Adrenal gland (tissue), 9 donors: ENCODE measurements at regions not wholly inside any gene's neighbourhood (a gene's known extent, or its start where the extent isn't known, plus 50 kb on each side); places are given as distances from the start of the nearest gene placed in this dataset.
A peak's percentile ranks its signal among the peaks of the same experiment; 100 is the strongest.

Experiments
- DNase-seq, 7 donors: peaks; one replicate each; pipeline ENCODE4 v3.0.0-alpha.2; 2019 to 2020
- H3K27ac ChIP-seq, 5 donors: fragments of 200-600 bp; sonication (generic) in 4 of 5; 1 replicate in 3 of 5; 2 replicates in 2 of 5; pipeline versions ENCODE4 v1.5.1 to v1.8.0; 2016 to 2020; ENCODE audit warnings: mild to moderate bottlenecking in 1 of 5
- H3K27me3 ChIP-seq: fragments of 200-600 bp; 2 replicates; pipeline ENCODE4 v1.8.0; 2021
- H3K36me3 ChIP-seq, 2 donors: fragments of 200-600 bp; replicated peaks in 1 of 2; 1 replicate in 1 of 2; 2 replicates in 1 of 2; pipeline versions ENCODE4 v1.5.1 to v1.8.0; 2018 to 2022
- H3K4me1 ChIP-seq, 2 donors: fragments of 200-600 bp; replicated peaks in 1 of 2; 1 replicate in 1 of 2; 2 replicates in 1 of 2; pipeline versions ENCODE4 v1.5.1 to v1.8.0; 2018 to 2021
- H3K4me3 ChIP-seq, 4 donors: fragments of 200-600 bp; sonication (generic) in 3 of 4; one replicate each; pipeline ENCODE4 v1.5.1; 2016 to 2018
- H3K9me3 ChIP-seq, 3 donors: fragments of 200-600 bp; sonication (generic) in 1 of 3; replicated peaks in 1 of 3; 1 replicate in 2 of 3; 2 replicates in 1 of 3; pipeline versions ENCODE4 v1.5.1 to v1.8.0; 2016 to 2021
- CTCF ChIP-seq, 6 experiments: fragments of 450-650 bp in 4 of 6; fragments of 200-600 bp in 2 of 6; sonication (generic) in 1 of 6; IDR thresholded peaks; 1 replicate in 5 of 6; 2 replicates in 1 of 6; pipeline versions ENCODE4 v1.5.1 to v1.8.0; 2016 to 2021; ENCODE audit warnings: antibody characterized with exemption in 6 of 6, mild to moderate bottlenecking in 2 of 6, moderate library complexity in 1 of 6
- POLR2A ChIP-seq, 2 donors: fragments of 450-650 bp; IDR thresholded peaks; one replicate each; pipeline ENCODE4 v1.6.1; 2017; ENCODE audit warnings: antibody characterized with exemption in 2 of 2, mild to moderate bottlenecking in 2 of 2, moderate library complexity in 1 of 2
- WGBS, 4 donors: extraction: QIAGEN DNeasy Blood & Tissue Kit in 2 of 4; methylation state at CpG; one replicate each; pipeline versions ENCODE4 v1.1.5 to v1.1.7; 2013 to 2017; 5-methylcytosine and 5-hydroxymethylcytosine counted together
- intact Hi-C, 2 donors: fragments of 100-400 bp; cut with DNase I; formaldehyde crosslinking; loops; one replicate each; pipeline versions ENCODE4 v1.14.1 to v1.15.0; 2022 to 2023
- donor health status: healthy with polysubstance abuse.
- donor health status: Bipolar disorder and iron deficiency.
- donor health status: DM: yes; HTN: yes; CAD: no.
- donor health status: DM: no; HTN: no; CAD: no.
- donor health status: DM: no; HTN: no; CAD: no.

GRCh38 chr15:79170256-79170664 lies 79.7 kb upstream of the RASGRF1 start:
- Histone ChIP-seq H3K4me1 (no peaks in the 10 kb centered on the region), H3K4me3 (no peak overlapping the region), H3K27ac (no peak overlapping the region), H3K36me3 (no peaks in the 10 kb centered on the region), H3K9me3 (no peaks in the 10 kb centered on the region), H3K27me3 (no peaks in the 10 kb centered on the region)
- no peak for TF ChIP-seq CTCF (IDR thresholded peaks at IDR 0.05)
- peak in 1 of 7 donors; percentile 44 for DNase-seq
- intact Hi-C loops, result no loop called here
- WGBS, 4 donors, result 38 to 53% (median 49%) methylated on average over 3 to 6 of the region's 6 CpGs

GRCh38 chr15:79169526-79170133 lies 79.0 kb upstream of the RASGRF1 start:
- no peaks in the 10 kb centered on the region for H3K4me1 ChIP-seq
- no peaks in the 10 kb centered on the region for H3K36me3 ChIP-seq
- no peaks in the 10 kb centered on the region for H3K27me3 ChIP-seq
- peak in 1 of 7 donors; percentile 6 for DNase-seq
- no peaks in the 10 kb centered on the region for H3K9me3 ChIP-seq
- TF ChIP-seq POLR2A (IDR thresholded peaks at IDR 0.05), result no peak
- TF ChIP-seq CTCF (IDR thresholded peaks at IDR 0.05), result no peak
- H3K4me3 ChIP-seq, result no peak overlapping the region
- intact Hi-C loops, result no loop called here
- no peak overlapping the region for H3K27ac ChIP-seq
- WGBS, 4 donors, result 53 to 64% (median 61%) methylated on average over 4 of the region's 4 CpGs

GRCh38 chr15:79168922-79169456 lies 78.4 kb upstream of the RASGRF1 start:
- DNase-seq, result peak in 1 of 7 donors; percentile 42
- no peaks in the 10 kb centered on the region for H3K36me3 ChIP-seq
- 54 to 63% (median 60%) methylated on average over 5 to 6 of the region's 6 CpGs for whole genome bisulfite sequencing, 4 donors
- H3K4me1 ChIP-seq, result no peaks in the 10 kb centered on the region
- intact Hi-C loops, result no loop called here
- no peak overlapping the region for H3K27ac ChIP-seq
- H3K4me3 ChIP-seq, result no peak overlapping the region
- no peaks in the 10 kb centered on the region for H3K27me3 ChIP-seq
- TF ChIP-seq CTCF (IDR thresholded peaks at IDR 0.05) (no peak), POLR2A (IDR thresholded peaks at IDR 0.05) (no peak)
- H3K9me3 ChIP-seq, result no peaks in the 10 kb centered on the region

- H3K27ac ChIP-seq, result no peak overlapping the region
- no peaks in the 10 kb centered on the region for H3K4me1 ChIP-seq
- TF ChIP-seq POLR2A (IDR thresholded peaks at IDR 0.05) (no peak), CTCF (IDR thresholded peaks at IDR 0.05) (no peak)
- no peaks in the 10 kb centered on the region for H3K9me3 ChIP-seq
- H3K27me3 ChIP-seq, result no peaks in the 10 kb centered on the region
- no peaks in the 10 kb centered on the region for H3K36me3 ChIP-seq
- no peak for DNase-seq
- WGBS, 4 donors, result 88 to 94% (median 91%) methylated on average over 2 of the region's 2 CpGs
- intact Hi-C loops, result no loop called here
- no peak overlapping the region for H3K4me3 ChIP-seq
These were observed 77.2 kb upstream of the RASGRF1 start for GRCh38 chr15:79167776-79168175.
